Gastrocnemius medialis (tissue), 4 donors: ENCODE measurements at regions not wholly inside any gene's neighbourhood (a gene's known extent, or its start where the extent isn't known, plus 50 kb on each side); places are given as distances from the start of the nearest gene placed in this dataset.
"Not testable (repeated sequence)": the region's sequence is repeated elsewhere in the genome, so short reads cannot be mapped to it uniquely, and the experiment has no call there.

ENCODE experiments used
- ATAC-seq, 2 donors: fragments of 150-250 bp; one replicate each; pipeline ENCODE4 v1.9.1; 2016
- DNase-seq, 2 donors: peaks; one replicate each; pipeline ENCODE4 v3.0.0-alpha.2; 2019
- H3K27ac ChIP-seq, 4 donors: fragments of 200-600 bp; sonication (generic); 1 replicate in 1 of 4; 2 replicates in 3 of 4; pipeline ENCODE4 v1.5.1; 2016 to 2018; ENCODE audit warnings: mild to moderate bottlenecking in 2 of 4, moderate library complexity in 1 of 4
- H3K27me3 ChIP-seq, 3 donors: fragments of 200-600 bp; sonication (generic) in 2 of 3; 1 replicate in 1 of 3; 2 replicates in 2 of 3; pipeline versions ENCODE4 v1.5.1 to v1.6.0; 2016 to 2019; ENCODE audit warnings: mild to moderate bottlenecking in 1 of 3, moderate library complexity in 1 of 3
- H3K36me3 ChIP-seq, 2 donors: fragments of 200-600 bp; sonication (generic) in 1 of 2; one replicate each; pipeline ENCODE4 v1.5.1; 2017 to 2018
- H3K4me1 ChIP-seq, 2 donors: fragments of 200-600 bp; sonication (generic) in 1 of 2; one replicate each; pipeline ENCODE4 v1.5.1; 2016 to 2017; ENCODE audit warnings: mild to moderate bottlenecking in 2 of 2
- H3K4me3 ChIP-seq, 4 donors: fragments of 200-600 bp; sonication (generic) in 3 of 4; 1 replicate in 1 of 4; 2 replicates in 3 of 4; pipeline ENCODE4 v1.5.1; 2016 to 2019; ENCODE audit warnings: mild to moderate bottlenecking in 2 of 4
- H3K9me3 ChIP-seq, 3 donors: fragments of 200-600 bp; sonication (generic) in 2 of 3; 1 replicate in 1 of 3; 2 replicates in 2 of 3; pipeline ENCODE4 v1.5.1; 2016 to 2019
- POLR2A ChIP-seq, 2 donors: fragments of 450-650 bp; IDR thresholded peaks; one replicate each; pipeline ENCODE4 v1.6.1; 2017; ENCODE audit warnings: antibody characterized with exemption in 2 of 2, mild to moderate bottlenecking in 2 of 2, moderate library complexity in 2 of 2
- in situ Hi-C, 4 donors: fragments of 200-750 bp; cut with MboI; loops; one replicate each; pipeline versions ENCODE4 v1.15.0 to v1.8.0; 2017; ENCODE audit warnings: low sequenced_read_pairs in 4 of 4
- intact Hi-C: fragments of 100-400 bp; cut with DNase I; formaldehyde crosslinking; loops from one replicate; pipeline ENCODE4 v1.15.1; 2023; ENCODE audit warnings: low total_unique reads
- TF ChIP-seq, protein P1 (sequence below), 5 experiments: fragments of 450-650 bp in 3 of 5; fragments of 200-600 bp in 2 of 5; sonication (generic) in 2 of 5; IDR thresholded peaks in 4 of 5; conservative IDR thresholded peaks in 1 of 5; 1 replicate in 4 of 5; 2 replicates in 1 of 5; pipeline ENCODE4 v1.5.1; 2016 to 2019; ENCODE audit warnings: antibody characterized with exemption in 5 of 5, mild to moderate bottlenecking in 3 of 5, moderate library complexity in 3 of 5

DNA sequence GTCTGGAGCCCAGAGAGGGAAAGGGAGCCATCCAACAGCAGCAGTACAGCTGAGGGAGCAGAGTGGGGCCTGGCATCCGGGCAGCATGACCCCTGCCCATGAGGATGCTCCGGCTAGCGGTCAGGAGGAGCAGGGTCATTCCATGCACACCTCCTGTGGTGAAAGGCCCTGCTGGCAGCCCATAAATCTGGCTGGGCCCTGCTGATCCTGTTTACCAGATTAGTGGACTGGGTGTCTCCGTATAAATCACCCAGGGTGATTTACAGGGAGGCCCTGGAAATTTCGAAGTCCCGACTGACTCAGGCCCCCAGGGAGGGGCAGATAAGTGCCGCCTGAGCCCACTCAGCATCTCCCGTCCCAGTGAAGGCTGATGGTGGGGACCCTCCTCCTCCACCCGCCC is 117.6 kb upstream of the HAND1 start:
- no peak for DNase-seq
- ATAC-seq: no peak
- TF ChIP-seq POLR2A (IDR thresholded peaks at IDR 0.05): no peak
- TF ChIP-seq, protein P1, sequence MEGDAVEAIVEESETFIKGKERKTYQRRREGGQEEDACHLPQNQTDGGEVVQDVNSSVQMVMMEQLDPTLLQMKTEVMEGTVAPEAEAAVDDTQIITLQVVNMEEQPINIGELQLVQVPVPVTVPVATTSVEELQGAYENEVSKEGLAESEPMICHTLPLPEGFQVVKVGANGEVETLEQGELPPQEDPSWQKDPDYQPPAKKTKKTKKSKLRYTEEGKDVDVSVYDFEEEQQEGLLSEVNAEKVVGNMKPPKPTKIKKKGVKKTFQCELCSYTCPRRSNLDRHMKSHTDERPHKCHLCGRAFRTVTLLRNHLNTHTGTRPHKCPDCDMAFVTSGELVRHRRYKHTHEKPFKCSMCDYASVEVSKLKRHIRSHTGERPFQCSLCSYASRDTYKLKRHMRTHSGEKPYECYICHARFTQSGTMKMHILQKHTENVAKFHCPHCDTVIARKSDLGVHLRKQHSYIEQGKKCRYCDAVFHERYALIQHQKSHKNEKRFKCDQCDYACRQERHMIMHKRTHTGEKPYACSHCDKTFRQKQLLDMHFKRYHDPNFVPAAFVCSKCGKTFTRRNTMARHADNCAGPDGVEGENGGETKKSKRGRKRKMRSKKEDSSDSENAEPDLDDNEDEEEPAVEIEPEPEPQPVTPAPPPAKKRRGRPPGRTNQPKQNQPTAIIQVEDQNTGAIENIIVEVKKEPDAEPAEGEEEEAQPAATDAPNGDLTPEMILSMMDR (IDR thresholded peaks at IDR 0.05 in 4 of 5, conservative IDR thresholded peaks at IDR 0.05 in 1 of 5): no peak

DNA sequence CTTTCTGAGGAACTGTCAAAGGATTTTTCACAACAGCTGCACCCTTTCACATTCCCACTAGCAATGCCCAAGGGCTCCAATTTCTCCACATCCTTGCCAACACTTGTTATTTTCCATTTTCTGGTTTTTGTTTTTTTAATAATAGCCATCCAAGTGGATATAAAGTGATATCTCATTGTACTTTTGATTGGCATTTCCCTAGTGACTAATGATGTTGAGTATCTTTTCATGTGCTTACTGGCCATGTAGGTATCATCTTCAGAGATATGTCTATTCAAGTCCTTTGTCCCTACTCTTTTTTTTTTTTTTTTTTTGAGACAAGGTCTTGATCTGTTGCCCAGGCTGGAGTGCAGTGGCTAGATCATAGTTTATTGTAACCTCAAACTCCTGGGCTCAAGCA is 115.8 kb upstream of the HAND1 start:
- ATAC-seq: no peak
- in situ Hi-C loops: no loop called here
- intact Hi-C loops: no loop called here

More for the DNA sequence above, 117.6 kb upstream of the HAND1 start:
- Histone ChIP-seq H3K27me3 (peaks cover 0 to 2% (median 0%) of the 10 kb centered on the region in 3 donors), H3K27ac (no peak overlapping the region), H3K4me3 (no peak overlapping the region), H3K4me1 (no peaks in the 10 kb centered on the region), H3K36me3 (no peaks in the 10 kb centered on the region), H3K9me3 (no peaks in the 10 kb centered on the region)
- intact Hi-C loops: no loop called here
- in situ Hi-C loops: no loop called here

DNA sequence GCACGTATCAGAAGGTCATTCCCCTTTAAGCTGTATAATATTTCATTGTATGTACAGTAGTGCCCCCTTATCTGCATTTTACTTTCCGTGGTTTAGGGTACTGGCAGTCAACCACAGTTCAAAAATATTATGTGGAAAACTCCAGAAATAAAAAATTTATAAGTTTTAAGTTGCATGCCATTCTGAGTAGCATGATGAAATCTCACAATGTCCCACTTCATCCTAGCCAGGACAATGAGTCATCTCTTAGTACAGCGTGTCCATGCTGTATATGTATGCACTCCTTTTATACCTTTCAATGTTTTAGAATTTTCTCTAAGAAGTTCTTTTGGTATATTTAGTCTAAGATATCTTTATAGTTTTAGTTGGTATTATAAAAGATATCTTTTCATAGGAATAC is 115.0 kb upstream of the HAND1 start:
- no peaks in the 10 kb centered on the region for H3K4me1 ChIP-seq
- DNase-seq (no peak), ATAC-seq (no peak)
- H3K4me3 ChIP-seq: no peak overlapping the region
- no peaks in the 10 kb centered on the region for H3K36me3 ChIP-seq
- H3K27me3 ChIP-seq: no peaks in the 10 kb centered on the region
- no peaks in the 10 kb centered on the region for H3K9me3 ChIP-seq
- TF ChIP-seq, protein P1 (IDR thresholded peaks at IDR 0.05 in 4 of 5, conservative IDR thresholded peaks at IDR 0.05 in 1 of 5): no peak
- no peak for TF ChIP-seq POLR2A (IDR thresholded peaks at IDR 0.05)
- intact Hi-C loops: no loop called here
- in situ Hi-C loops: no loop called here
- H3K27ac ChIP-seq: no peak overlapping the region

More for the DNA sequence above, 115.8 kb upstream of the HAND1 start:
- DNase-seq: no peak
- Histone ChIP-seq H3K9me3 (no peaks in the 10 kb centered on the region), H3K4me3 (no peak overlapping the region), H3K36me3 (no peaks in the 10 kb centered on the region), H3K27me3 (peaks cover 0 to 2% (median 0%) of the 10 kb centered on the region in 3 donors), H3K4me1 (no peaks in the 10 kb centered on the region), H3K27ac (no peak overlapping the region)
- TF ChIP-seq, protein P1 (IDR thresholded peaks at IDR 0.05 in 4 of 5, conservative IDR thresholded peaks at IDR 0.05 in 1 of 5): no peak
- no peak for TF ChIP-seq POLR2A (IDR thresholded peaks at IDR 0.05)

DNA sequence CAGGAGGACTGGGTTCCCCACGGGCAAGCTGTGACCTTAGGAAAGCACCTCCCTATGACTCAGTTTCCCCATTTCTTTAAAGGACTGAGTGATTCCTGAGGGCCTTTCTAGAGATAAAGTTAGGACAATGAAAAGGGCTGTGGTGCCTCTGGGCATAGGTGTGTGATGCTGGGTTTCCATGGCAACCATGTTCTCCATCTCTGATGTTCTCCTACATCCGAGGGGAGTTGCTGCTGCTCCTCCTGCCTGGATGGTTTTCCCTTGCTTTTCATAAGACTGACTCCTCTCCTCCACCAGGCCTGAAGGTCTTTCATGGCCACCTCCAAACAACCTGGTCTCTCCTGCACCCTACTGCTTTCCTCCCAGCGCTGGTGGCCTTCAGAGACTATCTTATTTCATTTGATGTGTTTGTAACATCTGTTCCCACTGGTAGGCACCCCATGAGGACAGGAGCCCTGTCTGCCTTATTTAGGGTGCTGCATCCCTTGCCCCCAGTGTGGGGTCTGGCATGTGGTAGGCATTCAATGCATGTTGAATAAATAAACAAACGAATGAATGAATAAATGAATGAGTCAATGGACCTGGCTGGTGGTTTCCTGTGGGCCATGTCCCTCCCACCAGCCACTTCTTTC is 112.2 kb upstream of the HAND1 start:
- intact Hi-C loops (no loop called here), in situ Hi-C loops (no loop called here)
- no peak for ATAC-seq
- TF ChIP-seq, protein P1 (IDR thresholded peaks at IDR 0.05 in 4 of 5, conservative IDR thresholded peaks at IDR 0.05 in 1 of 5): no peak
- no peak for TF ChIP-seq POLR2A (IDR thresholded peaks at IDR 0.05)
- H3K4me3 ChIP-seq: no peak overlapping the region
- H3K27me3 ChIP-seq: peaks cover 0 to 3% (median 0%) of the 10 kb centered on the region in 3 donors
- no peak overlapping the region for H3K27ac ChIP-seq
- no peak for DNase-seq
- H3K4me1 ChIP-seq: no peaks in the 10 kb centered on the region
- no peaks in the 10 kb centered on the region for H3K36me3 ChIP-seq
- H3K9me3 ChIP-seq: no peaks in the 10 kb centered on the region

DNA sequence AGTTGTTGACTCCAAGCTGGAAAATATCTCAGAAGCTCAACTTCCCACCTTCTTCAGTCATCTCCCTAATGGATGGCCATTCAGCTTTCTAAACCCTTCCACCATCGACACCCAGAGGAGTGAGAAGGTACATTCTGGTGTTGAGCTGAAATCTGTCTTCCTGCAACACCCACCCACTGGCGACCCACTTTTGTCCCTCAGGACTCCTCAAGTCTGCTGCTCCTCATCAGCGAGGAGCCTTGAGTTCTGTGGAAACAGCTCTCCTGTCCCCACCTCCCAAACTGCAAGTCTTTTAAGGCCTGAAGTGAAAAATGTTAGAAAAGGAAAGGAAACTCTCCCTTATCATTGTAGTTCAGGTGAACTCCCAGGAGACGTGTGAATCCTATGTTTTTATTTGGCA is 111.5 kb upstream of the HAND1 start:
- TF ChIP-seq, protein P1 (IDR thresholded peaks at IDR 0.05 in 4 of 5, conservative IDR thresholded peaks at IDR 0.05 in 1 of 5): no peak
- TF ChIP-seq POLR2A (IDR thresholded peaks at IDR 0.05): no peak
- Histone ChIP-seq H3K27ac (no peak overlapping the region), H3K36me3 (no peaks in the 10 kb centered on the region), H3K9me3 (no peaks in the 10 kb centered on the region), H3K4me3 (no peak overlapping the region), H3K4me1 (no peaks in the 10 kb centered on the region), H3K27me3 (peaks cover 0 to 3% (median 0%) of the 10 kb centered on the region in 3 donors)
- DNase-seq (no peak), ATAC-seq (no peak)
- in situ Hi-C loops: no loop called here
- intact Hi-C loops: no loop called here

DNA sequence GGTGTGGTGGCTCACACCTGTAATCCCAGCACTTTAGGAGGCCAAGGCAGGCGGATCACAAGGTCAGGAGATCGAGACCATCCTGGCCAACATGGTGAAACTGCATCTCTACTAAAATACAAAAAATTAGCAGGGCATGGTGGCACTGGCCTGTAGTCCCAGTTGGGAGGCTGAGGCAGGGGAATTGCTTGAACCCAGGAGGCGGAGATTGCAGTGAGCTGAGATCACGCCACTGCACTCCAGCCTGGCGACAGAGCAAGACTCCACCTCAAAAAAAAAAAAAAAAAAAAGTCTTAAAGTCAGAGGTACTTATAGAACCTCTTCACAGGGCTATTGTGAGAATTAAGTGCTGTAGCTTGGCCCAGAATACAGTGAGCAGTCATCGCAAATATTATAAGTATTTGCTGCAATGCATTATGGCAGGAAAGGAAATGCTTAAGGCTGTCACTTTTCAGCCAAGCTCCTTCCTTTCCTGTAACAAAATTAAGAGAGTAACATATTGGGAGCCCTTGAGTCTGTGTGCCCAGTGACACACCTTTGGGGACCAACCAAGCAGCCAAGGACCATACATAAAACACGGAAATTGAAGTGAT is 110.9 kb upstream of the HAND1 start:
- H3K27ac ChIP-seq, H3K4me3 ChIP-seq, H3K9me3 ChIP-seq, H3K27me3 ChIP-seq, H3K36me3 ChIP-seq, ATAC-seq, H3K4me1 ChIP-seq, in situ Hi-C loops, intact Hi-C loops, DNase-seq: not testable (repeated sequence)
